Posterior cingulate gyrus (tissue), 11 donors: ENCODE measurements at regions not wholly inside any gene's neighbourhood (a gene's known extent, or its start where the extent isn't known, plus 50 kb on each side); places are given as distances from the start of the nearest gene placed in this dataset.

Experiments used
- DNase-seq, 10 donors: peaks; one replicate each; pipeline versions ENCODE4 v3.0.0 to v3.0.0-alpha.2; 2020 to 2021; ENCODE audit warnings: mixed read lengths in 3 of 10
- intact Hi-C: fragments of 100-400 bp; cut with DNase I; formaldehyde crosslinking; loops from one replicate; pipeline ENCODE4 v1.15.1; 2023

DNA sequence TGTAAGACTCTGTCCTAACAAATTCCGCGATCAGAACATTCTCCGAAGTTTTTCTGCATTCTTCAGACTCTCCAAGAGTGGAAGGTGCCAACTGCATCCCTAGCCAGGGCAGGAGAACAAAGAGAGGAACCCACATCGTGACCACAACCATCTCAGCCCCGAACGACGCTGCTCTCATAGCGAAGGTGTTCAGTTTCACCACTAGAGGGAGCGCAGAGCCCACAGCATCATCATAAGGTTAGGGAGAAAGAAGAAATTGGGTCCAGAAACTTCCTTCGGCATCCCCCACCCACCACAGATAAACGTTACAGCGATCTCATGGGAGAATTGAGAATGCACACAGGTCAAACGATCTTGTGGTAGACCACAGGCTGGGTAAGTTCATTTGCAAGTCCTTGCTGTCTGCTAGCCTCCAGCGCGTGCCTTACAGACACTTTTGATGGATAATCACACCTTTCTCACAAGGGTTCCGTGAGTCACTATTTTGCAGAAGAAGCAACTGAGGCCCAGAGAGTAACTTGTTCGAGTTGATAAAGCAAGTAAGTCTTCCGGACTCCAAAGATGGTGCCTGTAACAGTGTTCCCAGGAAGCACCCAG lies 53.7 kb upstream of the ARL4C start:
- peak in 9 of 10 donors; percentile 21 to 94 (median 68) for DNase-seq
- intact Hi-C loops: loop anchor here (1.0 kb wide), 2 partner anchors 557 to 567 kb away; no protein-coding TSS in a partner anchor

DNA sequence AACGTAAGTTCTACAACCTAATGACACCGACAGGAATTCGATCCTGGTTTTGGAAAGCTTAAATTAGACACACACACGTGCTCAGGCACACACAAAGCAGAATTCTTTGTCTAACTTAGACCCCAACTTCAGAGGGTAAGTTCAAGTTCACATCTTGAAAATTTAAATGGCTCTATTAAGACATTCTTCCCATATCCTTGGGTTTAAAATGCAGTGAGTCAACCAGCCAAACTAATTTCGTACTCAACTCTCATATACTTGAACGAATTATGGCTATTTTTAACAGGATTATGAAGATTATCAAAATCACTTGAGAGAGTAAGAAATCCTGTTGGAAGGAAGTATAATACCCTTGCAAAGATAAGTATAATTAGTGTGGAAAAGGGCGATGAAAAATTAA lies 53.2 kb upstream of the ARL4C start:
- intact Hi-C loops: loop anchor here (1.0 kb wide), 2 partner anchors 557 to 567 kb away; no protein-coding TSS in a partner anchor
- no peak for DNase-seq

GRCh38 chr2:234548695-234549420 lies 52.0 kb upstream of the ARL4C start:
- intact Hi-C loops: loop anchor here (10.0 kb wide), 1 partner anchor 326 kb away; no protein-coding TSS in a partner anchor

DNA sequence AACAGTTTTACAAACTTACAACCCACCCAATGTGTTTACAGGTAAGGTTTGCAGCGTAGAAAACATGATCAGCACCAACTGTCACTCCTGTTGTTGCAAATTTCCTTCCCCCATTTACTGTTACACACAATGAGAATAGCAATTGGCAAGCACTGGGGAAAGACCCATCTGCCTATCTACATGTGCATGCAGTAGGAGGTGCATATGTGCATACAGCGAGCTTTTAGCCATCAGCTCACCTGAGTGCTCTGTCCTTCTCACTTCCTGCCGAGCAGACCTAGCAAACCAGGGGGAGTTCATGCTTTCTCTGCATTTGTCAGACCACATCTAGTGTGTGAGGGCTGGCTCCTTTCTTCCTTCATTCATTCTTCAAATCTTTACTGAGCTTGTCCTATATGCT lies 49.9 kb upstream of the ARL4C start:
- intact Hi-C loops: loop anchor here (10.0 kb wide), 1 partner anchor 328 kb away; no protein-coding TSS in a partner anchor
- DNase-seq: no peak

More at GRCh38 chr2:234548695-234549420, 52.0 kb upstream of the ARL4C start:
- DNase-seq: no peak
